ENCODE measurements at regions not wholly inside any gene's neighbourhood (a gene's known extent, or its start where the extent isn't known, plus 50 kb on each side); places are given as distances from the start of the nearest gene placed in this dataset.

DNA sequence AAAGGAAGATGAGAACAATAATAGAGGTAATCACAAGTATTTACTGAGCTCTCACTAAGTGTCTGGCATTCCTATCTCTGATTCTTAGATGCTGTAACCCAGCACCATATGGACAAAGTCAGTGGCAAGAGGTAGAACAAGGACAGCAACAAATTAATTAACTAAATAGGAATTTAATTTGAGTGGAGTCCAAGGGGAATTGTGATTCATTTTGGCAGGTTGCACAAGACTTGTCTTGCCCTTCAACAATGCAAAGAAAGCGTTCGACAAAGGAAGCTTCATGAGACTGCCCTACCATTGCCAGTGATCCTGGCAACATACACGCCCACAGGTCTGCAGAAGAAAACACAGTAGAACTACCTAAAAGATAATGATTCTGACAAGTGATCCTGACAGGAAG, 221.6 kb downstream of the RBM43 start:
- no peak overlapping the region for H3K27ac Mint-ChIP-seq (ENCODE audit: unreplicated experiment)
- H3K27me3 Mint-ChIP-seq (ENCODE audit: unreplicated experiment): no peaks in the 10 kb centered on the region
- TF ChIP-seq, protein P1, sequence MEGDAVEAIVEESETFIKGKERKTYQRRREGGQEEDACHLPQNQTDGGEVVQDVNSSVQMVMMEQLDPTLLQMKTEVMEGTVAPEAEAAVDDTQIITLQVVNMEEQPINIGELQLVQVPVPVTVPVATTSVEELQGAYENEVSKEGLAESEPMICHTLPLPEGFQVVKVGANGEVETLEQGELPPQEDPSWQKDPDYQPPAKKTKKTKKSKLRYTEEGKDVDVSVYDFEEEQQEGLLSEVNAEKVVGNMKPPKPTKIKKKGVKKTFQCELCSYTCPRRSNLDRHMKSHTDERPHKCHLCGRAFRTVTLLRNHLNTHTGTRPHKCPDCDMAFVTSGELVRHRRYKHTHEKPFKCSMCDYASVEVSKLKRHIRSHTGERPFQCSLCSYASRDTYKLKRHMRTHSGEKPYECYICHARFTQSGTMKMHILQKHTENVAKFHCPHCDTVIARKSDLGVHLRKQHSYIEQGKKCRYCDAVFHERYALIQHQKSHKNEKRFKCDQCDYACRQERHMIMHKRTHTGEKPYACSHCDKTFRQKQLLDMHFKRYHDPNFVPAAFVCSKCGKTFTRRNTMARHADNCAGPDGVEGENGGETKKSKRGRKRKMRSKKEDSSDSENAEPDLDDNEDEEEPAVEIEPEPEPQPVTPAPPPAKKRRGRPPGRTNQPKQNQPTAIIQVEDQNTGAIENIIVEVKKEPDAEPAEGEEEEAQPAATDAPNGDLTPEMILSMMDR (IDR thresholded peaks at IDR 0.05; ENCODE audit: partially characterized antibody, unreplicated experiment): no peak
- H3K4me3 Mint-ChIP-seq (ENCODE audit: unreplicated experiment): no peak overlapping the region
- H3K9me3 Mint-ChIP-seq (ENCODE audit: unreplicated experiment): no peaks in the 10 kb centered on the region
- no peaks in the 10 kb centered on the region for H3K36me3 Mint-ChIP-seq (ENCODE audit: unreplicated experiment)
- H3K4me1 Mint-ChIP-seq (ENCODE audit: low read depth, unreplicated experiment): peaks cover 4% of the 10 kb centered on the region
- DNase-seq: no peak

GRCh38 chr2:151038516-151038915, 223.1 kb downstream of the RBM43 start:
- H3K4me1 Mint-ChIP-seq (ENCODE audit: low read depth, unreplicated experiment): peaks cover 2% of the 10 kb centered on the region
- no peak overlapping the region for H3K27ac Mint-ChIP-seq (ENCODE audit: unreplicated experiment)
- H3K27me3 Mint-ChIP-seq (ENCODE audit: unreplicated experiment): no peaks in the 10 kb centered on the region
- no peak overlapping the region for H3K4me3 Mint-ChIP-seq (ENCODE audit: unreplicated experiment)
- TF ChIP-seq, protein P1 (IDR thresholded peaks at IDR 0.05; ENCODE audit: partially characterized antibody, unreplicated experiment): no peak
- H3K9me3 Mint-ChIP-seq (ENCODE audit: unreplicated experiment): no peaks in the 10 kb centered on the region
- DNase-seq: no peak
- no peaks in the 10 kb centered on the region for H3K36me3 Mint-ChIP-seq (ENCODE audit: unreplicated experiment)

- Mint-ChIP-seq H3K4me1 (ENCODE audit: low read depth, unreplicated experiment) (peaks cover 5% of the 10 kb centered on the region), H3K36me3 (ENCODE audit: unreplicated experiment) (no peaks in the 10 kb centered on the region), H3K27ac (ENCODE audit: unreplicated experiment) (no peak overlapping the region), H3K27me3 (ENCODE audit: unreplicated experiment) (no peaks in the 10 kb centered on the region), H3K9me3 (ENCODE audit: unreplicated experiment) (no peaks in the 10 kb centered on the region), H3K4me3 (ENCODE audit: unreplicated experiment) (no peak overlapping the region)
- DNase-seq: no peak
- TF ChIP-seq, protein P1 (IDR thresholded peaks at IDR 0.05; ENCODE audit: partially characterized antibody, unreplicated experiment): no peak
Measured at GRCh38 chr2:151037434-151037833, 224.2 kb downstream of the RBM43 start.

DNA sequence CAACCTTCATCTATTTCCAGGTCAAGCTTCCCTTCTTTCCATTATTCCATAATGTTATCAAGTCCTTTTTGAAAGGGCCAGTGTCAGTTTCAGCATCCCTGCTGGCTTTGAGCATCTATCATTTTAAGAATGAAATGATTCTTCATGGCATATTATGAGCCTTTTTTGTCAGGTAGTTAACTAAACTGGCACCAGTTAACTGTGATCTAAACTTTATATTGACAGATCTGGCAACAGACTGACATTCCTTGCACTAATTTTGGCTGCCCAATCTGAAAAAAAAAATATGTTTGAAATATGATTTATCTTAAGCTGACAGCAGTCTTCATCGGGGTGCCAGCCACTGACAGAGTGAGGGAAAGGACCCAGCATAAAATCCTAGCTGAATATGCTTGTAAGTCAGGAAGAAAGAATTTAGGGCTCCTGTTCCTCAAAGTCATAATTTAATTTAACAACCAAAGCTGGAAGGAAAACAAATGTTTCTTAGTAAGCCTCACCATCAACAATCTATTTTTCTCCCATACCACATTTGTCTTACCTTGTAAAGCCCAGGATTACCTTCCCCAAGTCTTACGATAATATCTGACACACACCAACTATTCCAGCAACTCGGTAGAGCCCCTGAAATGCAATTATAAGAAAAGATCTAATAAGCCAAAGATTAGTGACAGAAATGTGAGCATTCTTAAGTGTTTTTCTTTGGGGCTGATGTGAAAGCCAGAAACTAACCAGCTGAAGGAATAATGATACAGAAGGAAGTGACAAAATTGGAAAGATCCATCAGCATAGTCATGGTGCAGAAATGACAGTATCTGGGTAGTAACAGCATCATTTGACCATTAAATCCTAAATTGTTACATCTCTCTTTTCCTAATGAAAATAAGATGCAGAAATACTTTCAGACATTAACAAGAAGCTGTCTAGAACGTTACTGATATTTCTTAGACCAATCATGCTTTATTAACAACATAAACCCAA, 228.1 kb downstream of the RBM43 start:
- TF ChIP-seq, protein P1 (IDR thresholded peaks at IDR 0.05; ENCODE audit: partially characterized antibody, unreplicated experiment): no peak
- H3K36me3 Mint-ChIP-seq (ENCODE audit: unreplicated experiment): no peaks in the 10 kb centered on the region
- H3K4me3 Mint-ChIP-seq (ENCODE audit: unreplicated experiment): no peak overlapping the region
- H3K4me1 Mint-ChIP-seq (ENCODE audit: low read depth, unreplicated experiment): peaks cover 6% of the 10 kb centered on the region
- no peaks in the 10 kb centered on the region for H3K9me3 Mint-ChIP-seq (ENCODE audit: unreplicated experiment)
- H3K27me3 Mint-ChIP-seq (ENCODE audit: unreplicated experiment): no peaks in the 10 kb centered on the region
- no peak for DNase-seq
- H3K27ac Mint-ChIP-seq (ENCODE audit: unreplicated experiment): no peak overlapping the region

GRCh38 chr2:151032741-151033191, 228.9 kb downstream of the RBM43 start:
- H3K4me1 Mint-ChIP-seq (ENCODE audit: low read depth, unreplicated experiment): peaks cover 6% of the 10 kb centered on the region
- peaks cover 1% of the 10 kb centered on the region for H3K27me3 Mint-ChIP-seq (ENCODE audit: unreplicated experiment)
- H3K27ac Mint-ChIP-seq (ENCODE audit: unreplicated experiment): no peak overlapping the region
- H3K4me3 Mint-ChIP-seq (ENCODE audit: unreplicated experiment): no peak overlapping the region
- TF ChIP-seq, protein P1 (IDR thresholded peaks at IDR 0.05; ENCODE audit: partially characterized antibody, unreplicated experiment): no peak
- no peaks in the 10 kb centered on the region for H3K9me3 Mint-ChIP-seq (ENCODE audit: unreplicated experiment)
- no peaks in the 10 kb centered on the region for H3K36me3 Mint-ChIP-seq (ENCODE audit: unreplicated experiment)
- DNase-seq: no peak

All from glutamatergic neuron (in vitro differentiated cells).